H1 (cell line): ENCODE measurements at regions not wholly inside any gene's neighbourhood (a gene's known extent, or its start where the extent isn't known, plus 50 kb on each side); places are given as distances from the start of the nearest gene placed in this dataset.

Experiments
- CTCF ChIA-PET: fragments of 300-600 bp; sonication (Branson Sonifier 250); formaldehyde crosslinking; loops from one replicate; lab custom pipeline; 2021; ENCODE audit not compliant: partially characterized antibody; lab: Charles Lee
- POLR2A ChIA-PET: fragments of 300-600 bp; sonication (Branson Sonifier 250); formaldehyde crosslinking; loops from one replicate; lab custom pipeline; 2021; ENCODE audit warnings: inconsistent platforms; ENCODE audit not compliant: partially characterized antibody; lab: Charles Lee
- DNase-seq, 2 experiments: peaks; one replicate each; pipeline versions ENCODE4 v3.0.0 to v3.0.0-alpha.2; 2010 to 2022; ENCODE audit warnings: low spot score in 2 of 2, low read depth in 1 of 2, mixed read lengths in 1 of 2
- FAIRE-seq: peaks from 2 replicates; lab custom pipeline; 2011; peaks lifted over from hg19 to GRCh38; lab: Jason Lieb, UNC
- H2AFZ ChIP-seq: 2 replicates; pipeline ENCODE4 v1.8.1; 2012; ENCODE audit warnings: low read length, inconsistent platforms
- H2AK5ac ChIP-seq: 2 replicates; pipeline ENCODE4 v1.6.1; 2013; ENCODE audit warnings: low read depth, low read length
- H2BK120ac ChIP-seq: replicated peaks from 2 replicates; pipeline ENCODE3; 2013; ENCODE audit warnings: low read depth, low read length, inconsistent platforms
- H2BK12ac ChIP-seq: 2 replicates; pipeline ENCODE4 v1.6.1; 2013; ENCODE audit warnings: low read depth, low read length
- H2BK15ac ChIP-seq: 2 replicates; pipeline ENCODE4 v1.6.1; 2013; ENCODE audit warnings: low read length
- H2BK20ac ChIP-seq: 2 replicates; pipeline ENCODE4 v1.6.1; 2013; ENCODE audit warnings: low read length
- H2BK5ac ChIP-seq: 2 replicates; pipeline ENCODE4 v1.6.1; 2013; ENCODE audit warnings: low read depth, low read length
- H3K14ac ChIP-seq: 2 replicates; pipeline ENCODE4 v1.6.1; 2013; ENCODE audit warnings: inconsistent platforms; ENCODE audit not compliant: insufficient read length
- H3K18ac ChIP-seq: 2 replicates; pipeline ENCODE4 v1.6.1; 2013; ENCODE audit warnings: low read length; ENCODE audit errors: extremely low read depth
- H3K23ac ChIP-seq: 2 replicates; pipeline ENCODE4 v1.6.1; 2013; ENCODE audit warnings: inconsistent platforms; ENCODE audit not compliant: insufficient read length
- H3K23me2 ChIP-seq: 2 replicates; pipeline ENCODE4 v1.6.1; 2013; ENCODE audit warnings: low read depth, low read length
- H3K27ac ChIP-seq: 2 replicates; pipeline ENCODE4 v1.6.1; 2011; ENCODE audit warnings: low read depth, low read length, inconsistent platforms
- H3K27me3 ChIP-seq, 4 experiments: replicated peaks in 1 of 4; 1 replicate in 1 of 4; 2 replicates in 3 of 4; pipeline versions ENCODE4 v1.6.1 to v1.8.1; 2011 to 2013; ENCODE audit warnings: low read length in 3 of 4, mild to moderate bottlenecking in 3 of 4, inconsistent platforms in 2 of 4, mixed read lengths in 2 of 4, moderate library complexity in 1 of 4; ENCODE audit not compliant: control insufficient read depth in 3 of 4, insufficient read depth in 3 of 4; ENCODE audit errors: extremely low read depth in 1 of 4
- H3K36me3 ChIP-seq, 4 experiments: 2 replicates each; pipeline versions ENCODE4 v1.6.1 to v1.8.1; 2011 to 2013; ENCODE audit warnings: mild to moderate bottlenecking in 4 of 4, low read length in 3 of 4, moderate library complexity in 2 of 4, control low read depth in 1 of 4, inconsistent platforms in 1 of 4; ENCODE audit not compliant: insufficient read depth in 4 of 4, control insufficient read depth in 2 of 4
- H3K4ac ChIP-seq: replicated peaks from 2 replicates; pipeline ENCODE3; 2013; ENCODE audit warnings: low read length, low read depth, mixed read lengths, inconsistent platforms; ENCODE audit not compliant: insufficient read length
- H3K4me1 ChIP-seq, 4 experiments: replicated peaks in 1 of 4; 1 replicate in 1 of 4; 2 replicates in 3 of 4; pipeline versions ENCODE4 v1.6.1 to v1.8.1; 2011 to 2013; ENCODE audit warnings: low read length in 3 of 4, inconsistent platforms in 2 of 4, mixed read lengths in 1 of 4; ENCODE audit not compliant: insufficient read depth in 4 of 4, control insufficient read depth in 3 of 4
- H3K4me2 ChIP-seq, 2 experiments: 2 replicates each; pipeline versions ENCODE4 v1.6.1 to v1.8.1; 2011 to 2013; ENCODE audit warnings: low read depth in 2 of 2, low read length in 2 of 2, control low read depth in 1 of 2, inconsistent platforms in 1 of 2, mild to moderate bottlenecking in 1 of 2; ENCODE audit not compliant: insufficient read depth in 1 of 2
- H3K4me3 ChIP-seq, 4 experiments: fragments of 200-600, 300-600 bp in 1 of 4; sonication (generic), shearing (Covaris generic), sonication (Bioruptor Twin) in 1 of 4; 2 replicates each; pipeline versions ENCODE4 v1.5.1 to v1.8.1; 2011 to 2016; ENCODE audit warnings: low read length in 4 of 4, low read depth in 3 of 4, control low read depth in 2 of 4, inconsistent platforms in 2 of 4, mild to moderate bottlenecking in 2 of 4, mixed read lengths in 1 of 4, moderate library complexity in 1 of 4; ENCODE audit not compliant: insufficient read depth in 2 of 4; ENCODE audit errors: extremely low read depth in 1 of 4
- H3K56ac ChIP-seq: replicated peaks from 2 replicates; pipeline ENCODE3; 2013; ENCODE audit warnings: low read depth, mild to moderate bottlenecking, mixed read lengths, low read length, inconsistent platforms; ENCODE audit not compliant: insufficient read length
- H3K79me1 ChIP-seq: 2 replicates; pipeline ENCODE4 v1.6.1; 2013; ENCODE audit warnings: low read depth, low read length, control low read depth
- H3K79me2 ChIP-seq, 2 experiments: 2 replicates each; pipeline versions ENCODE4 v1.6.1 to v1.8.1; 2012 to 2013; ENCODE audit warnings: low read length in 2 of 2, mild to moderate bottlenecking in 2 of 2, inconsistent platforms in 1 of 2; ENCODE audit not compliant: insufficient read depth in 2 of 2, control insufficient read depth in 1 of 2
- H3K9ac ChIP-seq, 4 experiments: replicated peaks in 1 of 4; 1 replicate in 1 of 4; 2 replicates in 3 of 4; pipeline versions ENCODE4 v1.6.1 to v1.8.1; 2011 to 2013; ENCODE audit warnings: low read depth in 3 of 4, low read length in 3 of 4, control low read depth in 2 of 4, mild to moderate bottlenecking in 2 of 4, moderate library complexity in 2 of 4, inconsistent platforms in 1 of 4; ENCODE audit errors: extremely low read depth in 1 of 4
- H3K9me3 ChIP-seq, 2 experiments: 2 replicates each; pipeline versions ENCODE4 v1.6.1 to v1.8.1; 2012 to 2013; ENCODE audit warnings: mild to moderate bottlenecking in 2 of 2, moderate library complexity in 2 of 2, control low read depth in 1 of 2, inconsistent platforms in 1 of 2, low read depth in 1 of 2, low read length in 1 of 2, mixed read lengths in 1 of 2; ENCODE audit not compliant: insufficient read depth in 2 of 2
- H4K20me1 ChIP-seq, 2 experiments: replicated peaks in 1 of 2; 2 replicates each; pipeline versions ENCODE3 to v1.8.1; 2011 to 2013; ENCODE audit warnings: inconsistent platforms in 2 of 2, low read length in 2 of 2, mild to moderate bottlenecking in 1 of 2; ENCODE audit not compliant: insufficient read depth in 2 of 2, control insufficient read depth in 1 of 2
- H4K5ac ChIP-seq: 2 replicates; pipeline ENCODE4 v1.6.1; 2013; ENCODE audit warnings: low read length, low read depth, mixed read lengths, inconsistent platforms; ENCODE audit not compliant: insufficient read length
- H4K8ac ChIP-seq: 2 replicates; pipeline ENCODE4 v1.8.0; 2013; ENCODE audit warnings: mild to moderate bottlenecking, moderate library complexity, low read length, inconsistent platforms; ENCODE audit not compliant: insufficient read depth; ENCODE audit errors: extremely low read depth
- H4K91ac ChIP-seq: replicated peaks from 2 replicates; pipeline ENCODE3; 2013; ENCODE audit warnings: low read length, mixed read lengths, inconsistent platforms; ENCODE audit not compliant: insufficient read length
- EGR1 ChIP-seq: IDR thresholded peaks from 2 replicates; pipeline ENCODE4 v1.6.1; 2011; ENCODE audit warnings: low read depth, low read length, borderline replicate concordance
- EZH2 ChIP-seq: fragments of 200-600 bp; sonication (generic); IDR thresholded peaks from 2 replicates; pipeline ENCODE4 v1.7.1; 2012; ENCODE audit warnings: low read depth, mild to moderate bottlenecking, moderate library complexity, low read length, inconsistent platforms; ENCODE audit not compliant: severe bottlenecking
- MAFK ChIP-seq: IDR thresholded peaks from 2 replicates; pipeline ENCODE4 v1.6.1; 2012; ENCODE audit warnings: low read depth, mild to moderate bottlenecking, improper control_type of control experiment, low read length
- POU5F1 ChIP-seq: IDR thresholded peaks from 2 replicates; pipeline ENCODE4 v1.6.1; 2011; ENCODE audit warnings: low read depth, mild to moderate bottlenecking, low read length, moderate library complexity
- RNF2 ChIP-seq: fragments of 200-900, 300-1000 bp; sonication (generic); IDR thresholded peaks from 2 replicates; pipeline ENCODE4 v1.7.1; 2016; ENCODE audit warnings: borderline replicate concordance, low read depth, mild to moderate bottlenecking, antibody characterized with exemption, low read length; ENCODE audit not compliant: poor library complexity, severe bottlenecking; ENCODE audit errors: missing control alignments
- RXRA ChIP-seq: IDR thresholded peaks from 2 replicates; pipeline ENCODE4 v1.6.1; 2011; ENCODE audit warnings: low read depth, mild to moderate bottlenecking, low read length, moderate library complexity; ENCODE audit not compliant: insufficient read depth
- SAP30 ChIP-seq: fragments of 300-600 bp; sonication (generic); IDR thresholded peaks from 2 replicates; pipeline ENCODE4 v1.7.1; 2012; ENCODE audit warnings: low read length, moderate library complexity, mild to moderate bottlenecking, inconsistent platforms; ENCODE audit not compliant: insufficient read depth, insufficient replicate concordance
- SRF ChIP-seq: IDR thresholded peaks from 2 replicates; pipeline ENCODE4 v1.6.1; 2011; ENCODE audit warnings: mild to moderate bottlenecking, low read depth, low read length, moderate library complexity
- TAF7 ChIP-seq: optimal IDR thresholded peaks from 2 replicates; pipeline ENCODE3; 2011; ENCODE audit warnings: low read depth, mild to moderate bottlenecking, inconsistent platforms, low read length, moderate library complexity, borderline replicate concordance
- ZNF274 ChIP-seq: IDR thresholded peaks from 2 replicates; pipeline ENCODE4 v1.7.0; 2012; ENCODE audit warnings: low read length, borderline replicate concordance; ENCODE audit errors: extremely low read depth
- WGBS, 2 experiments: shearing (Covaris generic) in 1 of 2; methylation state at CpG; one replicate each; pipeline versions ENCODE4 v1.1.6 to v1.1.7; 2013 to 2015; ENCODE audit warnings: low lambda C conversion rate in 2 of 2, mixed read lengths in 2 of 2, inconsistent platforms in 1 of 2, low coverage in 1 of 2, missing lambda C conversion rate in 1 of 2; ENCODE audit not compliant: insufficient replicate concordance in 2 of 2, insufficient coverage in 1 of 2, insufficient read length in 1 of 2; ENCODE audit errors: extremely low coverage in 1 of 2, missing lambda C conversion rate in 1 of 2; 5-methylcytosine and 5-hydroxymethylcytosine counted together

- H3K23me2 ChIP-seq = no peaks in the 10 kb centered on the region
- no peak overlapping the region for H3K9ac ChIP-seq
- no peak overlapping the region for H4K91ac ChIP-seq
- no peak overlapping the region for H2BK12ac ChIP-seq
- H2BK20ac ChIP-seq = no peak overlapping the region
- no peak overlapping the region for H3K4me2 ChIP-seq
- H4K8ac ChIP-seq = no peak overlapping the region
- H3K79me1 ChIP-seq = no peaks in the 10 kb centered on the region
- H3K79me2 ChIP-seq = no peaks in the 10 kb centered on the region
- H3K14ac ChIP-seq = no peak overlapping the region
- H2BK15ac ChIP-seq = no peak overlapping the region
- H3K23ac ChIP-seq = no peak overlapping the region
- H3K9me3 ChIP-seq = no peaks in the 10 kb centered on the region
- no peak for DNase-seq
- no peak overlapping the region for H2AFZ ChIP-seq
- no peak overlapping the region for H2AK5ac ChIP-seq
- POLR2A ChIA-PET = no interaction called here
- no peaks in the 10 kb centered on the region for H3K27me3 ChIP-seq
- H2BK5ac ChIP-seq = no peak overlapping the region
- H3K4ac ChIP-seq = no peak overlapping the region
- H3K18ac ChIP-seq = no peak overlapping the region
- no peak overlapping the region for H3K27ac ChIP-seq
- FAIRE-seq = no peak
- H3K36me3 ChIP-seq = no peaks in the 10 kb centered on the region
- no peak overlapping the region for H3K4me3 ChIP-seq
- WGBS, 2 experiments = 50% methylated on average over 2 of the region's 2 CpGs; no CpG with 5 or more reads in 1 of the 2 experiments
- H3K4me1 ChIP-seq = no peaks in the 10 kb centered on the region
- CTCF ChIA-PET = no interaction called here
- H4K5ac ChIP-seq = no peak overlapping the region
- no peak overlapping the region for H2BK120ac ChIP-seq
- H4K20me1 ChIP-seq = no peaks in the 10 kb centered on the region
- H3K56ac ChIP-seq = no peak overlapping the region
- TF ChIP-seq EGR1 (no peak), TAF7 (no peak), SAP30 (no peak), POU5F1 (no peak), MAFK (no peak), RXRA (no peak), ZNF274 (no peak), SRF (no peak), EZH2 (no peak), RNF2 (no peak)
Observed at GRCh38 chr1:112140743-112141142, 151.3 kb upstream of the KCND3 start.
